SK-N-SH (cell line): ENCODE measurements at regions not wholly inside any gene's neighbourhood (a gene's known extent, or its start where the extent isn't known, plus 50 kb on each side); places are given as distances from the start of the nearest gene placed in this dataset.

Experiments used
- CTCF ChIA-PET: fragments of 300-600, 350-600 bp; formaldehyde crosslinking; extraction: SDS; loops from one replicate; lab custom pipeline; 2021; lab: Yijun Ruan, JAX
- POLR2A ChIA-PET: fragments of 350-600 bp; sonication (Branson Sonifier 250); formaldehyde crosslinking; extraction: SDS; loops from one replicate; lab custom pipeline; 2020; ENCODE audit warnings: antibody characterized with exemption, inconsistent platforms; lab: Yijun Ruan, JAX
- DNase-seq: peaks from one replicate; pipeline ENCODE4 v3.0.0; 2012
- H2AFZ ChIP-seq: fragments of 200-600 bp; sonication (generic); 2 replicates; pipeline ENCODE4 v1.8.1; 2016; ENCODE audit warnings: antibody characterized with exemption, mild to moderate bottlenecking, low read depth
- H3F3A ChIP-seq: fragments of 200-600 bp; sonication (generic); replicated peaks from 2 replicates; pipeline ENCODE3; 2016; ENCODE audit warnings: antibody characterized with exemption, mild to moderate bottlenecking; ENCODE audit not compliant: insufficient read depth
- H3K27ac ChIP-seq, 2 experiments: fragments of 200-500 bp in 1 of 2; fragments of 200-600 bp in 1 of 2; sonication (Bioruptor generic) in 1 of 2; sonication (generic), shearing (Covaris generic) in 1 of 2; 2 replicates each; pipeline versions ENCODE4 v1.5.1 to v1.6.1; 2014 to 2016; ENCODE audit warnings: low read depth in 2 of 2, inconsistent platforms in 1 of 2, low read length in 1 of 2, mild to moderate bottlenecking in 1 of 2, mixed read lengths in 1 of 2
- H3K27me3 ChIP-seq: fragments of 200-600 bp; sonication (generic), shearing (Covaris generic); 2 replicates; pipeline ENCODE4 v1.6.1; 2016; ENCODE audit warnings: mixed run types; ENCODE audit not compliant: insufficient read depth
- H3K36me3 ChIP-seq, 2 experiments: fragments of 200-500 bp in 1 of 2; fragments of 200-600 bp in 1 of 2; sonication (Bioruptor generic) in 1 of 2; sonication (generic) in 1 of 2; replicated peaks in 1 of 2; 2 replicates each; pipeline versions ENCODE3 to v1.5.1; 2014 to 2016; ENCODE audit warnings: low read length in 1 of 2, mild to moderate bottlenecking in 1 of 2; ENCODE audit not compliant: insufficient read depth in 2 of 2, control insufficient read depth in 1 of 2
- H3K4me1 ChIP-seq, 2 experiments: fragments of 200-500 bp in 1 of 2; fragments of 200-600 bp in 1 of 2; sonication (Bioruptor generic) in 1 of 2; sonication (generic), shearing (Covaris generic) in 1 of 2; 2 replicates each; pipeline versions ENCODE4 v1.5.1 to v1.6.1; 2014 to 2016; ENCODE audit warnings: low read depth in 1 of 2, low read length in 1 of 2, mixed run types in 1 of 2; ENCODE audit not compliant: insufficient read depth in 2 of 2, control insufficient read depth in 1 of 2
- H3K4me2 ChIP-seq: fragments of 200-600 bp; sonication (generic), shearing (Covaris generic); 2 replicates; pipeline ENCODE4 v1.6.1; 2017; ENCODE audit warnings: mixed run types
- H3K4me3 ChIP-seq, 2 experiments: fragments of 200-500 bp in 1 of 2; fragments of 200-600 bp in 1 of 2; sonication (Bioruptor generic) in 1 of 2; sonication (generic), shearing (Covaris generic) in 1 of 2; 2 replicates each; pipeline versions ENCODE4 v1.5.1 to v1.8.1; 2014 to 2016; ENCODE audit warnings: low read depth in 2 of 2, inconsistent platforms in 1 of 2, low read length in 1 of 2, mild to moderate bottlenecking in 1 of 2, mixed read lengths in 1 of 2, moderate library complexity in 1 of 2
- H3K79me2 ChIP-seq: fragments of 200-600 bp; sonication (generic); 2 replicates; pipeline ENCODE4 v1.8.1; 2017; ENCODE audit warnings: mild to moderate bottlenecking; ENCODE audit not compliant: insufficient read depth
- H3K9ac ChIP-seq: fragments of 200-600 bp; sonication (generic); 2 replicates; pipeline ENCODE4 v1.6.1; 2017; ENCODE audit warnings: mixed run types
- H3K9me2 ChIP-seq: fragments of 200-600 bp; sonication (generic); 2 replicates; pipeline ENCODE4 v1.6.1; 2017; ENCODE audit warnings: mixed run types
- H3K9me3 ChIP-seq: fragments of 200-600 bp; sonication (generic); 2 replicates; pipeline ENCODE4 v1.6.1; 2017; ENCODE audit warnings: mixed run types, mild to moderate bottlenecking, moderate library complexity
- H4K20me1 ChIP-seq: fragments of 200-600 bp; sonication (generic); 2 replicates; pipeline ENCODE4 v1.6.1; 2017; ENCODE audit warnings: mild to moderate bottlenecking, mixed run types; ENCODE audit not compliant: insufficient read depth
- CHD2 ChIP-seq: fragments of 150-350 bp; IDR thresholded peaks from 2 replicates; pipeline ENCODE4 v1.6.1; 2018; ENCODE audit warnings: low read length; ENCODE audit not compliant: partially characterized antibody
- EP300 ChIP-seq, 2 experiments: IDR thresholded peaks; 2 replicates each; pipeline versions ENCODE4 v1.4.0 to v1.6.1; 2012; ENCODE audit warnings: borderline replicate concordance in 1 of 2, low read depth in 1 of 2, low read length in 1 of 2
- FOSL2 ChIP-seq: IDR thresholded peaks from 2 replicates; pipeline ENCODE4 v1.4.0; 2012; ENCODE audit warnings: low read depth, mild to moderate bottlenecking, moderate library complexity, borderline replicate concordance
- GABPA ChIP-seq: IDR thresholded peaks from 2 replicates; pipeline ENCODE4 v1.4.0; 2012; ENCODE audit warnings: low read depth, mild to moderate bottlenecking
- IRF3 ChIP-seq: fragments of 150-350 bp; IDR thresholded peaks from 2 replicates; pipeline ENCODE4 v1.6.1; 2016; ENCODE audit warnings: mild to moderate bottlenecking, low read depth, low read length
- JUND ChIP-seq: IDR thresholded peaks from 2 replicates; pipeline ENCODE4 v1.4.0; 2012
- NFIC ChIP-seq: IDR thresholded peaks from 2 replicates; pipeline ENCODE4 v1.4.0; 2012; ENCODE audit warnings: borderline replicate concordance
- PBX3 ChIP-seq: IDR thresholded peaks from 2 replicates; pipeline ENCODE4; 2012
- RAD21 ChIP-seq: IDR thresholded peaks from 2 replicates; pipeline ENCODE4 v1.6.1; 2012; ENCODE audit warnings: mild to moderate bottlenecking, low read length
- REST ChIP-seq: IDR thresholded peaks from 2 replicates; pipeline ENCODE4 v1.6.1; 2012; ENCODE audit warnings: mild to moderate bottlenecking, low read depth, low read length, moderate library complexity
- RFX5 ChIP-seq: IDR thresholded peaks from 2 replicates; pipeline ENCODE4 v1.6.1; 2012; ENCODE audit warnings: mild to moderate bottlenecking, improper control_type of control experiment, low read length
- RXRA ChIP-seq: IDR thresholded peaks from 2 replicates; pipeline ENCODE4 v1.4.0; 2012; ENCODE audit warnings: low read depth, mild to moderate bottlenecking, borderline replicate concordance
- SIN3A ChIP-seq: IDR thresholded peaks from 2 replicates; pipeline ENCODE4 v1.6.1; 2012; ENCODE audit warnings: low read depth, mild to moderate bottlenecking, low read length, moderate library complexity, borderline replicate concordance
- SMC3 ChIP-seq: IDR thresholded peaks from 2 replicates; pipeline ENCODE4 v1.6.1; 2012; ENCODE audit warnings: low read depth, low read length, improper control_type of control experiment
- TAF1 ChIP-seq: IDR thresholded peaks from 2 replicates; pipeline ENCODE4 v1.6.1; 2012; ENCODE audit warnings: low read depth, mild to moderate bottlenecking, low read length, moderate library complexity, borderline replicate concordance
- WGBS: methylation state at CpG from one replicate; pipeline ENCODE4 v1.1.6; 2017; ENCODE audit warnings: low lambda C conversion rate; 5-methylcytosine and 5-hydroxymethylcytosine counted together
- TF ChIP-seq, protein P1 (sequence below): IDR thresholded peaks from 2 replicates; pipeline ENCODE4 v1.4.0; 2012; ENCODE audit warnings: low read depth, borderline replicate concordance

GRCh38 chr4:129176864-129177263 lies 80.9 kb downstream of the C4orf33 start:
- Histone ChIP-seq H2AFZ (no peak overlapping the region), H3K4me3 (no peak overlapping the region), H3K27ac (no peak overlapping the region), H3K9ac (no peak overlapping the region), H3K36me3 (no peaks in the 10 kb centered on the region), H3K27me3 (no peaks in the 10 kb centered on the region), H3K4me1 (no peaks in the 10 kb centered on the region), H4K20me1 (no peaks in the 10 kb centered on the region), H3K9me3 (no peaks in the 10 kb centered on the region), H3K79me2 (no peaks in the 10 kb centered on the region), H3F3A (no peaks in the 10 kb centered on the region), H3K9me2 (no peaks in the 10 kb centered on the region), H3K4me2 (no peak overlapping the region)
- 46% methylated on average over 1 of the region's 1 CpG for WGBS
- POLR2A ChIA-PET: no interaction called here
- CTCF ChIA-PET: no interaction called here
- no peak for DNase-seq
- TF ChIP-seq NFIC: no peak
- no peak for TF ChIP-seq RFX5
- TF ChIP-seq, protein P1, sequence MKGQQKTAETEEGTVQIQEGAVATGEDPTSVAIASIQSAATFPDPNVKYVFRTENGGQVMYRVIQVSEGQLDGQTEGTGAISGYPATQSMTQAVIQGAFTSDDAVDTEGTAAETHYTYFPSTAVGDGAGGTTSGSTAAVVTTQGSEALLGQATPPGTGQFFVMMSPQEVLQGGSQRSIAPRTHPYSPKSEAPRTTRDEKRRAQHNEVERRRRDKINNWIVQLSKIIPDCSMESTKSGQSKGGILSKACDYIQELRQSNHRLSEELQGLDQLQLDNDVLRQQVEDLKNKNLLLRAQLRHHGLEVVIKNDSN: no peak
- no peak for TF ChIP-seq CHD2
- no peak for TF ChIP-seq JUND
- TF ChIP-seq PBX3: no peak
- TF ChIP-seq FOSL2: no peak
- TF ChIP-seq GABPA: no peak
- no peak for TF ChIP-seq SIN3A
- no peak for TF ChIP-seq EP300 (IDR thresholded peaks at IDR 0.05; ENCODE audit: borderline replicate concordance in 1 of 2, low read depth in 1 of 2, low read length in 1 of 2)
- TF ChIP-seq SMC3: no peak
- TF ChIP-seq REST: no peak
- TF ChIP-seq IRF3: no peak
- TF ChIP-seq RXRA: no peak
- no peak for TF ChIP-seq TAF1
- TF ChIP-seq RAD21: no peak
